Testis (tissue), 2 donors: ENCODE measurements at regions not wholly inside any gene's neighbourhood (a gene's known extent, or its start where the extent isn't known, plus 50 kb on each side); places are given as distances from the start of the nearest gene placed in this dataset.

Source experiments
- POLR2A ChIP-seq: fragments of 450-650 bp; IDR thresholded peaks from one replicate; pipeline ENCODE4 v1.6.1; 2017; ENCODE audit warnings: antibody characterized with exemption, mild to moderate bottlenecking, moderate library complexity
- TF ChIP-seq, protein P1 (sequence below), 3 experiments: fragments of 450-650 bp in 2 of 3; fragments of 200-600 bp in 1 of 3; sonication (generic) in 1 of 3; IDR thresholded peaks; one replicate each; pipeline ENCODE4 v1.5.1; 2016 to 2019; ENCODE audit warnings: antibody characterized with exemption in 3 of 3, mild to moderate bottlenecking in 2 of 3, moderate library complexity in 1 of 3

GRCh38 chr5:20087299-20087698 is 99.3 kb upstream of the CDH18 start:
- TF ChIP-seq, protein P1, sequence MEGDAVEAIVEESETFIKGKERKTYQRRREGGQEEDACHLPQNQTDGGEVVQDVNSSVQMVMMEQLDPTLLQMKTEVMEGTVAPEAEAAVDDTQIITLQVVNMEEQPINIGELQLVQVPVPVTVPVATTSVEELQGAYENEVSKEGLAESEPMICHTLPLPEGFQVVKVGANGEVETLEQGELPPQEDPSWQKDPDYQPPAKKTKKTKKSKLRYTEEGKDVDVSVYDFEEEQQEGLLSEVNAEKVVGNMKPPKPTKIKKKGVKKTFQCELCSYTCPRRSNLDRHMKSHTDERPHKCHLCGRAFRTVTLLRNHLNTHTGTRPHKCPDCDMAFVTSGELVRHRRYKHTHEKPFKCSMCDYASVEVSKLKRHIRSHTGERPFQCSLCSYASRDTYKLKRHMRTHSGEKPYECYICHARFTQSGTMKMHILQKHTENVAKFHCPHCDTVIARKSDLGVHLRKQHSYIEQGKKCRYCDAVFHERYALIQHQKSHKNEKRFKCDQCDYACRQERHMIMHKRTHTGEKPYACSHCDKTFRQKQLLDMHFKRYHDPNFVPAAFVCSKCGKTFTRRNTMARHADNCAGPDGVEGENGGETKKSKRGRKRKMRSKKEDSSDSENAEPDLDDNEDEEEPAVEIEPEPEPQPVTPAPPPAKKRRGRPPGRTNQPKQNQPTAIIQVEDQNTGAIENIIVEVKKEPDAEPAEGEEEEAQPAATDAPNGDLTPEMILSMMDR (IDR thresholded peaks at IDR 0.05) = no peak
- no peak for TF ChIP-seq POLR2A
